H9 (cell line): ENCODE measurements at regions not wholly inside any gene's neighbourhood (a gene's known extent, or its start where the extent isn't known, plus 50 kb on each side); places are given as distances from the start of the nearest gene placed in this dataset.

Source experiments
- DNase-seq: peaks from one replicate; pipeline ENCODE4 v3.0.0-alpha.2; 2017
- H2AFZ ChIP-seq: one replicate; pipeline ENCODE4 v1.6.1; 2013; ENCODE audit warnings: mild to moderate bottlenecking, low read length, control low read depth, moderate library complexity
- H2AK5ac ChIP-seq: 2 replicates; pipeline ENCODE4 v1.6.1; 2013; ENCODE audit warnings: low read length, control low read depth, mixed read lengths; ENCODE audit not compliant: insufficient read length
- H2BK120ac ChIP-seq: one replicate; pipeline ENCODE4 v1.6.1; 2013; ENCODE audit warnings: low read depth, mild to moderate bottlenecking, low read length, control low read depth, inconsistent platforms; ENCODE audit not compliant: poor library complexity, severe bottlenecking
- H2BK12ac ChIP-seq: 2 replicates; pipeline ENCODE4 v1.6.1; 2013; ENCODE audit warnings: low read length, control low read depth, mixed read lengths, low read depth; ENCODE audit not compliant: insufficient read length
- H2BK15ac ChIP-seq: 2 replicates; pipeline ENCODE4 v1.6.1; 2013; ENCODE audit warnings: low read depth, low read length, control low read depth
- H2BK20ac ChIP-seq: one replicate; pipeline ENCODE4 v1.6.1; 2013; ENCODE audit warnings: low read depth, mild to moderate bottlenecking, low read length, control low read depth, inconsistent platforms; ENCODE audit not compliant: poor library complexity, severe bottlenecking
- H2BK5ac ChIP-seq: 2 replicates; pipeline ENCODE4 v1.6.1; 2013; ENCODE audit warnings: low read length, control low read depth, mixed read lengths; ENCODE audit not compliant: insufficient read length
- H3K14ac ChIP-seq: 2 replicates; pipeline ENCODE4 v1.6.1; 2013; ENCODE audit warnings: low read length, control low read depth; ENCODE audit not compliant: insufficient read depth
- H3K18ac ChIP-seq: 2 replicates; pipeline ENCODE4 v1.6.1; 2013; ENCODE audit warnings: low read depth, mild to moderate bottlenecking, mixed read lengths, low read length, control low read depth; ENCODE audit not compliant: insufficient read length
- H3K23ac ChIP-seq: 2 replicates; pipeline ENCODE4 v1.6.1; 2013; ENCODE audit warnings: low read length, control low read depth, mixed read lengths, low read depth; ENCODE audit not compliant: insufficient read length
- H3K23me2 ChIP-seq: 2 replicates; pipeline ENCODE4 v1.6.1; 2013; ENCODE audit warnings: low read depth, mild to moderate bottlenecking, mixed read lengths, low read length, control low read depth; ENCODE audit not compliant: insufficient read length, poor library complexity, severe bottlenecking
- H3K27ac ChIP-seq: 2 replicates; pipeline ENCODE4 v1.5.1; 2013; ENCODE audit warnings: low read length, control low read depth, mixed read lengths, low read depth; ENCODE audit not compliant: insufficient read length
- H3K27me3 ChIP-seq: 2 replicates; pipeline ENCODE4 v1.6.1; 2013; ENCODE audit warnings: low read length, control low read depth, inconsistent platforms; ENCODE audit not compliant: insufficient read depth
- H3K4ac ChIP-seq: 2 replicates; pipeline ENCODE4 v1.6.1; 2013; ENCODE audit warnings: low read depth, mild to moderate bottlenecking, control low read depth, inconsistent platforms, low read length, moderate library complexity
- H3K4me1 ChIP-seq: 2 replicates; pipeline ENCODE4 v1.6.1; 2013; ENCODE audit warnings: low read length, control low read depth, inconsistent platforms; ENCODE audit not compliant: insufficient read depth
- H3K4me2 ChIP-seq: 2 replicates; pipeline ENCODE4 v1.6.1; 2013; ENCODE audit warnings: low read length, control low read depth, mixed read lengths; ENCODE audit not compliant: insufficient read length, insufficient read depth
- H3K56ac ChIP-seq: 2 replicates; pipeline ENCODE4 v1.6.1; 2013; ENCODE audit warnings: low read depth, mild to moderate bottlenecking, mixed read lengths, low read length, control low read depth; ENCODE audit not compliant: insufficient read length
- H3K79me1 ChIP-seq: 2 replicates; pipeline ENCODE4 v1.6.1; 2013; ENCODE audit warnings: low read depth, mild to moderate bottlenecking, moderate library complexity, low read length, control low read depth, inconsistent platforms; ENCODE audit not compliant: insufficient read depth, poor library complexity, severe bottlenecking
- H3K79me2 ChIP-seq: 2 replicates; pipeline ENCODE4 v1.6.1; 2013; ENCODE audit warnings: low read length, control low read depth, inconsistent platforms; ENCODE audit not compliant: insufficient read depth
- H3K9ac ChIP-seq: 2 replicates; pipeline ENCODE4 v1.6.1; 2013; ENCODE audit warnings: low read length, control low read depth, mixed read lengths; ENCODE audit not compliant: insufficient read length; ENCODE audit errors: extremely low read depth
- H3K9me3 ChIP-seq: one replicate; pipeline ENCODE4 v1.6.1; 2013; ENCODE audit warnings: low read depth, low read length, inconsistent platforms; ENCODE audit not compliant: control insufficient read depth
- H3T11ph ChIP-seq: one replicate; pipeline ENCODE4 v1.6.1; 2013; ENCODE audit warnings: mild to moderate bottlenecking, low read length, control low read depth, inconsistent platforms
- H4K20me1 ChIP-seq: one replicate; pipeline ENCODE4 v1.6.1; 2013; ENCODE audit not compliant: control insufficient read depth, insufficient read length, insufficient read depth
- H4K5ac ChIP-seq: 2 replicates; pipeline ENCODE4 v1.6.1; 2013; ENCODE audit warnings: low read depth, mild to moderate bottlenecking, mixed read lengths, low read length, control low read depth; ENCODE audit not compliant: insufficient read length
- H4K8ac ChIP-seq: replicated peaks from 2 replicates; pipeline ENCODE4 v1.6.1; 2013; ENCODE audit warnings: low read length, control low read depth, mixed read lengths, low read depth; ENCODE audit not compliant: insufficient read length
- H4K91ac ChIP-seq: 2 replicates; pipeline ENCODE4 v1.6.1; 2013; ENCODE audit warnings: low read depth, mild to moderate bottlenecking, moderate library complexity, mixed read lengths, low read length, control low read depth; ENCODE audit not compliant: insufficient read length
- H3K27ac Mint-ChIP-seq, 3 experiments: 2 replicates in 2 of 3; 3 replicates in 1 of 3; pipeline ENCODE4 v1.8.0; 2020 to 2021; ENCODE audit warnings: mixed read lengths in 3 of 3, mild to moderate bottlenecking in 1 of 3, moderate library complexity in 1 of 3
- H3K27me3 Mint-ChIP-seq: 2 replicates; pipeline ENCODE4 v1.8.0; 2021; ENCODE audit warnings: low read depth, mild to moderate bottlenecking, moderate library complexity, mixed read lengths
- H3K36me3 Mint-ChIP-seq, 3 experiments: 2 replicates in 2 of 3; 3 replicates in 1 of 3; pipeline ENCODE4 v1.8.0; 2020 to 2021; ENCODE audit warnings: low read depth in 3 of 3, mixed read lengths in 3 of 3; ENCODE audit not compliant: insufficient read depth in 1 of 3
- H3K4me1 Mint-ChIP-seq, 2 experiments: 2 replicates each; pipeline ENCODE4 v1.8.0; 2020; ENCODE audit warnings: mixed read lengths in 2 of 2
- H3K4me3 Mint-ChIP-seq, 2 experiments: 2 replicates in 1 of 2; 3 replicates in 1 of 2; pipeline ENCODE4 v1.8.0; 2020 to 2021; ENCODE audit warnings: mild to moderate bottlenecking in 2 of 2, mixed read lengths in 2 of 2, moderate library complexity in 1 of 2
- H3K9me3 Mint-ChIP-seq, 2 experiments: 2 replicates in 1 of 2; 3 replicates in 1 of 2; pipeline ENCODE4 v1.8.0; 2020; ENCODE audit warnings: mild to moderate bottlenecking in 2 of 2, mixed read lengths in 2 of 2, moderate library complexity in 1 of 2
- CTCF ChIP-seq: fragments of 200-600 bp; sonication (generic); conservative IDR thresholded peaks from 3 replicates; pipeline ENCODE4 v1.8.0; 2021; ENCODE audit warnings: antibody characterized with exemption, mild to moderate bottlenecking
- WGBS: extraction: QIAGEN DNeasy Blood & Tissue Kit; methylation state at CpG from one replicate; pipeline ENCODE4 v1.1.7; 2013; ENCODE audit warnings: missing lambda C conversion rate, low lambda C conversion rate, mixed read lengths; ENCODE audit not compliant: insufficient read length; ENCODE audit errors: extremely low coverage; 5-methylcytosine and 5-hydroxymethylcytosine counted together

- H3K79me1 ChIP-seq, result no peaks in the 10 kb centered on the region
Measured at GRCh38 chr16:86202267-86202666, 303.3 kb downstream of the IRF8 start.

More at GRCh38 chr16:86202267-86202666, 303.3 kb downstream of the IRF8 start:
- no peak overlapping the region for H3K4me3 Mint-ChIP-seq
- H2BK120ac ChIP-seq, result no peak overlapping the region
- H2BK15ac ChIP-seq, result no peak overlapping the region
- no peak overlapping the region for H3K14ac ChIP-seq
- H3K4me1 Mint-ChIP-seq, result peaks cover 11 to 49% of the 10 kb centered on the region in 2 experiments
- H3K9me3 ChIP-seq, result no peaks in the 10 kb centered on the region
- no peaks in the 10 kb centered on the region; the same call in 1 of the 2 replicates for H3K4me1 ChIP-seq
- no peak overlapping the region for H2BK5ac ChIP-seq
- H3K27me3 Mint-ChIP-seq, result peaks cover 12% of the 10 kb centered on the region
- H3K23me2 ChIP-seq, result no peaks in the 10 kb centered on the region
- H2AFZ ChIP-seq, result no peak overlapping the region
- H3K79me2 ChIP-seq, result no peaks in the 10 kb centered on the region
- no peaks in the 10 kb centered on the region for H3K9me3 Mint-ChIP-seq
- no peak overlapping the region for H3K27ac ChIP-seq
- H3K4ac ChIP-seq, result no peak overlapping the region
- H3K23ac ChIP-seq, result no peak overlapping the region
- no peak overlapping the region for H2AK5ac ChIP-seq
- H3K56ac ChIP-seq, result no peak overlapping the region
- H2BK12ac ChIP-seq, result no peak overlapping the region
- no CpG with 5 or more reads among the region's 16 CpGs for WGBS
- no peak overlapping the region for H2BK20ac ChIP-seq
- H4K5ac ChIP-seq, result no peak overlapping the region
- no peak for TF ChIP-seq CTCF
- no peak overlapping the region for H3K18ac ChIP-seq
- H3K4me2 ChIP-seq, result no peak overlapping the region
- H3T11ph ChIP-seq, result no peak overlapping the region
- DNase-seq, result no peak
- H3K27me3 ChIP-seq, result no peaks in the 10 kb centered on the region
- H3K36me3 Mint-ChIP-seq, result no peaks in the 10 kb centered on the region
- H4K8ac ChIP-seq, result no peak overlapping the region
- no peaks in the 10 kb centered on the region for H4K20me1 ChIP-seq
- no peak overlapping the region for H3K9ac ChIP-seq
- no peak overlapping the region for H4K91ac ChIP-seq
- H3K27ac Mint-ChIP-seq, result no peak overlapping the region
